GM20000 (cell line): ENCODE measurements at regions not wholly inside any gene's neighbourhood (a gene's known extent, or its start where the extent isn't known, plus 50 kb on each side); places are given as distances from the start of the nearest gene placed in this dataset.
"Not testable (repeated sequence)": the region's sequence is repeated elsewhere in the genome, so short reads cannot be mapped to it uniquely, and the experiment has no call there.

ENCODE experiments used
- DNase-seq: peaks from one replicate; pipeline ENCODE4 v3.0.0; 2012; ENCODE audit warnings: low spot score
- CTCF ChIP-seq: IDR thresholded peaks from 2 replicates; pipeline ENCODE4 v1.5.1; 2012; ENCODE audit warnings: mild to moderate bottlenecking, control low read depth; ENCODE audit errors: extremely low read depth, missing control alignments

GRCh38 chr6:51203504-51203903 is 384.8 kb downstream of the TFAP2B start:
- no peak for DNase-seq

GRCh38 chr6:51206686-51207085 is 388.0 kb downstream of the TFAP2B start:
- not testable (repeated sequence) for DNase-seq

More at GRCh38 chr6:51203504-51203903, 384.8 kb downstream of the TFAP2B start:
- TF ChIP-seq CTCF, result no peak

- DNase-seq, result no peak
- no peak for TF ChIP-seq CTCF
Observed at GRCh38 chr6:51209651-51210050, 391.0 kb downstream of the TFAP2B start.

GRCh38 chr6:51213811-51214210 is 395.1 kb downstream of the TFAP2B start:
- no peak for DNase-seq
- TF ChIP-seq CTCF, result no peak

DNA sequence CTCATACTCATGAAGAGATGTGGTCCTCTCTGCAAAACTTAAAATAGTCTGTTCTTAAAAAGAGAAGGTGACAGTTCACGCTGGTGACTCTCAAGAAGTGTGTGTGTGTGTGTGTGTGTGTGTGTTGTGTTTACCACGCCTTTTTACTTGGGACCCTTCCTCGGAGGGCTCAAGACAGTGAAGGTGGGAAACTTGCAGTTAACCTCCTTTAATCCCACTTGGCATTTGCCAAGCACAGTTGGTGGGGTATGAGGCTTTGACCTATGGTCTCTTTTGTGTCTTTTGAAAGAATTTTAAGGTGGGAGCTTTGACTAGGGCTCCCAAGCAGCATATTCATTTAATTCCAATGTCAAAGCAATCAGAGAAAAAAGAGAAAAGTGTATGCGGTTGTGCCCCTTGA is 395.8 kb downstream of the TFAP2B start:
- no peak for TF ChIP-seq CTCF
- no peak for DNase-seq

GRCh38 chr6:51218181-51218580 is 399.5 kb downstream of the TFAP2B start:
- DNase-seq, result no peak
- no peak for TF ChIP-seq CTCF

DNA sequence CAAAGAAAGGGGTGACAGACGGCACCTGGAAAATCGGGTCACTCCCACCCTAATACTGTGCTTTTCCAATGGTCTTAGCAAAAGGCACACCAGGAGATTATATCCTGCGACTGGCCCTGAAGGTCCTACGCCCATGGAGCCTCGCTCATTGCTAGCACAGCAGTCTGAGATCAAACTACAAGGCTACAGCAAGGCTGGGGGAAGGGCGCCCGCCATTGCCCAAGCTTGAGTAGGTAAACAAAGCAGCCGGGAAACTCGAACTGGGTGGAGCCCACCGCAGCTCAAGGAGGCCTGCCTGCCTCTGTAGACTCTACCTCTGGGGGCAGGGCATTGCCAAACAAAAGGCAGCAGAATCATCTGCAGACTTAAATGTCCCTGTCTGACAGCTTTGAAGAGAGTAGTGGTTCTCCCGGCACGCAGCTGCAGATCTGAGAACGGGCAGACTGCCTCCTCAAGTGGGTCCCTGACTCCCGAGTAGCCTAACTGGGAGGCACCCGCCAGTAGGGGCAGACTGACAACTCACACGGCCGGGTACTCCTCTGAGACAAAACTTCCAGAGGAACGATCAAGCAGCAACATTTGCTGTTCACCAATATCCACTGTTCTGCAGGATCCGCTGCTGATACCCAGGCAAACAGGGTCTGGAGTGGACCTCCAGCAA is 406.0 kb downstream of the TFAP2B start:
- DNase-seq, result not testable (repeated sequence)

GRCh38 chr6:51241376-51241775 is 422.7 kb downstream of the TFAP2B start:
- no peak for TF ChIP-seq CTCF

More at GRCh38 chr6:51241376-51241775, 422.7 kb downstream of the TFAP2B start:
- no peak for DNase-seq
